ACHN (cell line): ENCODE measurements at regions not wholly inside any gene's neighbourhood (a gene's known extent, or its start where the extent isn't known, plus 50 kb on each side); places are given as distances from the start of the nearest gene placed in this dataset.

Source experiments
- DNase-seq: peaks from one replicate; pipeline ENCODE4 v3.0.0-alpha.2; 2015
- in situ Hi-C: cut with HindIII; loops from 2 replicates; pipeline ENCODE4 v1.10.0; 2017; ENCODE audit warnings: low sequenced_read_pairs, low pct_ligation_motif_present, low pct_unique_long_range_greater_than_20kb

- DNase-seq: no peak
- in situ Hi-C loops: no loop called here
These were observed 479.8 kb upstream of the TBL1XR1 start for GRCh38 chr3:177676947-177677587.

- in situ Hi-C loops: no loop called here
- DNase-seq: no peak
These were observed 482.5 kb upstream of the TBL1XR1 start for GRCh38 chr3:177679568-177680471.

GRCh38 chr3:177680472-177680821 is 483.2 kb upstream of the TBL1XR1 start:
- no peak for DNase-seq
- in situ Hi-C loops: no loop called here

- DNase-seq: no peak
- in situ Hi-C loops: no loop called here
These were observed 483.9 kb upstream of the TBL1XR1 start for GRCh38 chr3:177681156-177681555.

GRCh38 chr3:177681852-177682251 is 484.6 kb upstream of the TBL1XR1 start:
- DNase-seq: no peak
- in situ Hi-C loops: no loop called here

GRCh38 chr3:177683586-177683985 is 486.3 kb upstream of the TBL1XR1 start:
- DNase-seq: no peak
- in situ Hi-C loops: no loop called here

GRCh38 chr3:177686671-177687070 is 489.4 kb upstream of the TBL1XR1 start:
- in situ Hi-C loops: no loop called here
- DNase-seq: no peak

- in situ Hi-C loops: no loop called here
- DNase-seq: no peak
These were observed 490.0 kb upstream of the TBL1XR1 start for GRCh38 chr3:177687291-177687690.

- no peak for DNase-seq
- in situ Hi-C loops: no loop called here
These were observed 490.9 kb upstream of the TBL1XR1 start for GRCh38 chr3:177688152-177688551.

- no peak for DNase-seq
- in situ Hi-C loops: no loop called here
These were observed 491.8 kb upstream of the TBL1XR1 start for GRCh38 chr3:177689077-177689476.

GRCh38 chr3:177689869-177690268 is 492.6 kb upstream of the TBL1XR1 start:
- DNase-seq: no peak

GRCh38 chr3:177690306-177690705 is 493.0 kb upstream of the TBL1XR1 start:
- no peak for DNase-seq
- in situ Hi-C loops: no loop called here

More at GRCh38 chr3:177689869-177690268, 492.6 kb upstream of the TBL1XR1 start:
- in situ Hi-C loops: no loop called here

GRCh38 chr3:177692304-177692975 is 495.2 kb upstream of the TBL1XR1 start:
- no peak for DNase-seq
- in situ Hi-C loops: no loop called here

GRCh38 chr3:177693616-177694264 is 496.5 kb upstream of the TBL1XR1 start:
- in situ Hi-C loops: no loop called here
- no peak for DNase-seq

- no peak for DNase-seq
- in situ Hi-C loops: no loop called here
These were observed 497.0 kb upstream of the TBL1XR1 start for GRCh38 chr3:177694316-177694715.

- in situ Hi-C loops: no loop called here
- no peak for DNase-seq
These were observed 497.7 kb upstream of the TBL1XR1 start for GRCh38 chr3:177694951-177695350.

- in situ Hi-C loops: no loop called here
- DNase-seq: no peak
These were observed 502.8 kb upstream of the TBL1XR1 start for GRCh38 chr3:177700117-177700516.

GRCh38 chr3:177703788-177704187 is 506.5 kb upstream of the TBL1XR1 start:
- DNase-seq: no peak
- in situ Hi-C loops: no loop called here
